ENCODE measurements at regions not wholly inside any gene's neighbourhood (a gene's known extent, or its start where the extent isn't known, plus 50 kb on each side); places are given as distances from the start of the nearest gene placed in this dataset.

- TF ChIP-seq POLR2A (IDR thresholded peaks at IDR 0.05) (no peak), CTCF (IDR thresholded peaks at IDR 0.05) (no peak)
These were observed 184.7 kb downstream of the TMA16 start for GRCh38 chr4:163679189-163679588.

Data from vagina (tissue), 2 donors.